ENCODE measurements at regions not wholly inside any gene's neighbourhood (a gene's known extent, or its start where the extent isn't known, plus 50 kb on each side); places are given as distances from the start of the nearest gene placed in this dataset.

- no peak for DNase-seq (ENCODE audit: low read depth)
- no peak overlapping the region for H3K4me3 ChIP-seq (ENCODE audit: low read depth, low read length)
- TF ChIP-seq POLR2A (IDR thresholded peaks at IDR 0.05; ENCODE audit: extremely low read depth, insufficient read length) (no peak), MAX (IDR thresholded peaks at IDR 0.05; ENCODE audit: low read depth, low read length) (no peak), MYC (IDR thresholded peaks at IDR 0.05; ENCODE audit: low read depth, low read length) (no peak), CTCF (IDR thresholded peaks at IDR 0.05; ENCODE audit: low read depth, low read length) (no peak)
Observed at GRCh38 chr3:34216711-34217335, 418.4 kb downstream of the PDCD6IP start.

- TF ChIP-seq POLR2A (IDR thresholded peaks at IDR 0.05; ENCODE audit: extremely low read depth, insufficient read length) = no peak
- no peak for TF ChIP-seq MAX (IDR thresholded peaks at IDR 0.05; ENCODE audit: low read depth, low read length)
- TF ChIP-seq CTCF (IDR thresholded peaks at IDR 0.05; ENCODE audit: low read depth, low read length) = no peak
- TF ChIP-seq MYC (IDR thresholded peaks at IDR 0.05; ENCODE audit: low read depth, low read length) = no peak
- DNase-seq (ENCODE audit: low read depth) = no peak
- no peak overlapping the region for H3K4me3 ChIP-seq (ENCODE audit: low read depth, low read length)
Observed at GRCh38 chr3:34218706-34219385, 420.4 kb downstream of the PDCD6IP start.

GRCh38 chr3:34219556-34219955 is 421.1 kb downstream of the PDCD6IP start:
- no peak for DNase-seq (ENCODE audit: low read depth)
- TF ChIP-seq POLR2A (IDR thresholded peaks at IDR 0.05; ENCODE audit: extremely low read depth, insufficient read length) (no peak), MYC (IDR thresholded peaks at IDR 0.05; ENCODE audit: low read depth, low read length) (no peak), MAX (IDR thresholded peaks at IDR 0.05; ENCODE audit: low read depth, low read length) (no peak), CTCF (IDR thresholded peaks at IDR 0.05; ENCODE audit: low read depth, low read length) (no peak)
- H3K4me3 ChIP-seq (ENCODE audit: low read depth, low read length) = no peak overlapping the region

- TF ChIP-seq MAX (IDR thresholded peaks at IDR 0.05; ENCODE audit: low read depth, low read length) (no peak), MYC (IDR thresholded peaks at IDR 0.05; ENCODE audit: low read depth, low read length) (no peak), CTCF (IDR thresholded peaks at IDR 0.05; ENCODE audit: low read depth, low read length) (no peak), POLR2A (IDR thresholded peaks at IDR 0.05; ENCODE audit: extremely low read depth, insufficient read length) (no peak)
- H3K4me3 ChIP-seq (ENCODE audit: low read depth, low read length) = no peak overlapping the region
- DNase-seq (ENCODE audit: low read depth) = no peak
Observed at GRCh38 chr3:34225821-34226366, 427.5 kb downstream of the PDCD6IP start.

- no peak for DNase-seq (ENCODE audit: low read depth)
- TF ChIP-seq MYC (IDR thresholded peaks at IDR 0.05; ENCODE audit: low read depth, low read length) = no peak
- no peak for TF ChIP-seq POLR2A (IDR thresholded peaks at IDR 0.05; ENCODE audit: extremely low read depth, insufficient read length)
- no peak for TF ChIP-seq MAX (IDR thresholded peaks at IDR 0.05; ENCODE audit: low read depth, low read length)
- TF ChIP-seq CTCF (IDR thresholded peaks at IDR 0.05; ENCODE audit: low read depth, low read length) = no peak
- H3K4me3 ChIP-seq (ENCODE audit: low read depth, low read length) = no peak overlapping the region
Observed at GRCh38 chr3:34229876-34230275, 431.4 kb downstream of the PDCD6IP start.
